RWPE1 (cell line): ENCODE measurements at regions not wholly inside any gene's neighbourhood (a gene's known extent, or its start where the extent isn't known, plus 50 kb on each side); places are given as distances from the start of the nearest gene placed in this dataset.

Experiments
- CTCF ChIA-PET: fragments of 350-600 bp; sonication (Branson Sonifier 250); formaldehyde crosslinking; extraction: SDS; loops from one replicate; lab custom pipeline; 2021; lab: Yijun Ruan, JAX
- POLR2A ChIA-PET: fragments of 400-600 bp; formaldehyde crosslinking; extraction: SDS; loops from one replicate; lab custom pipeline; 2020; ENCODE audit warnings: antibody characterized with exemption; ENCODE audit not compliant: low non-redundant PET; lab: Yijun Ruan, JAX
- DNase-seq: peaks from one replicate; pipeline ENCODE4 v3.0.0; 2012; ENCODE audit warnings: low spot score
- H3K27ac ChIP-seq: fragments of 450-650 bp; 2 replicates; pipeline ENCODE4 v1.5.1; 2017
- TF ChIP-seq, protein P1 (sequence below): fragments of 450-650 bp; conservative IDR thresholded peaks from 2 replicates; pipeline ENCODE4 v1.5.1; 2017; ENCODE audit warnings: low read depth, mild to moderate bottlenecking

DNA sequence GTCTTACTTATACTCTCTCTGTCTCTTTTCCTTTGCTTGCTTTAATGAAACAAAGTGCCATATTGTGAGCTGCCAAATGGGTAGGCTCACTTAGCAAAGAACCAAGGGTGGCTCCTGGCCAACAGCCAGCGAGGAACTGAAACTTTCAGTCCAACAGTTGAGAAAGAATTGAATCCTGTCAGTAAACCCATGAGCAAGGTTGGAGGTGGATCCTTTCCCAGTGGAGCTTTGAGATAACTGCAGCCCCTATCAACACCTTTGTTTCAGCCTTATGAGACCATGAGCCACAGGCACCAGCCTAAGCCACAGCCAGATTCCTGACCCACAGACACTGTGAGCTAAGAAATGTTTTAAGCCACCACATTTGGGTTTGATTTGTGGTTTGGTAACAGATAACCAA lies 362.2 kb downstream of the PDGFC start:
- POLR2A ChIA-PET: no interaction called here
- TF ChIP-seq, protein P1, sequence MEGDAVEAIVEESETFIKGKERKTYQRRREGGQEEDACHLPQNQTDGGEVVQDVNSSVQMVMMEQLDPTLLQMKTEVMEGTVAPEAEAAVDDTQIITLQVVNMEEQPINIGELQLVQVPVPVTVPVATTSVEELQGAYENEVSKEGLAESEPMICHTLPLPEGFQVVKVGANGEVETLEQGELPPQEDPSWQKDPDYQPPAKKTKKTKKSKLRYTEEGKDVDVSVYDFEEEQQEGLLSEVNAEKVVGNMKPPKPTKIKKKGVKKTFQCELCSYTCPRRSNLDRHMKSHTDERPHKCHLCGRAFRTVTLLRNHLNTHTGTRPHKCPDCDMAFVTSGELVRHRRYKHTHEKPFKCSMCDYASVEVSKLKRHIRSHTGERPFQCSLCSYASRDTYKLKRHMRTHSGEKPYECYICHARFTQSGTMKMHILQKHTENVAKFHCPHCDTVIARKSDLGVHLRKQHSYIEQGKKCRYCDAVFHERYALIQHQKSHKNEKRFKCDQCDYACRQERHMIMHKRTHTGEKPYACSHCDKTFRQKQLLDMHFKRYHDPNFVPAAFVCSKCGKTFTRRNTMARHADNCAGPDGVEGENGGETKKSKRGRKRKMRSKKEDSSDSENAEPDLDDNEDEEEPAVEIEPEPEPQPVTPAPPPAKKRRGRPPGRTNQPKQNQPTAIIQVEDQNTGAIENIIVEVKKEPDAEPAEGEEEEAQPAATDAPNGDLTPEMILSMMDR: no peak
- no peak overlapping the region for H3K27ac ChIP-seq
- no peak for DNase-seq
- CTCF ChIA-PET: interaction anchor here (0.7 kb wide), 1 partner anchor 162 kb away, joined by 4 read pairs; no protein-coding TSS in a partner anchor

DNA sequence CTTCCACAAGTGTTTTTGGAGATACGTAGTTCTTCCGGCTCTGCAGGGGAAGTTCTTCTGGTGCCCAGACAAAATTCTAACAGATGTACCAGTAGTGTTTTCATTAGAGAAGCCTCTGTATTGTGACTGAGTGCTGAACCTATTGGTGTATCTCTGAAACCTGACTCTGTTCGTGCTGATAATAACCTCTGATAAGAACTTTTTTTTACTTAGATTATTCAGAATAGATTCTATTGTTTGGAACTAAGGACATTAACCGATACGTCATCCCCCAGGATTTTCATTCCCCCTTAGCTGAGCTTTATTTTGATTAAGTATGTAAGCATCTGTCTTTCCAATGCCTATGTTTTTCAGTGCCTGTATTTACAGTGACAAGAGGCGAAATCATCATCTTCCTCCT lies 362.9 kb downstream of the PDGFC start:
- CTCF ChIA-PET: no interaction called here
- TF ChIP-seq, protein P1: no peak
- POLR2A ChIA-PET: no interaction called here

GRCh38 chr4:156607478-156607857 lies 364.1 kb downstream of the PDGFC start:
- no peak overlapping the region for H3K27ac ChIP-seq
- POLR2A ChIA-PET: no interaction called here
- TF ChIP-seq, protein P1: no peak
- DNase-seq: no peak
- CTCF ChIA-PET: no interaction called here

More for the DNA sequence above, 362.9 kb downstream of the PDGFC start:
- no peak overlapping the region for H3K27ac ChIP-seq
- DNase-seq: no peak

- ChIA-PET CTCF (interaction anchor here (0.6 kb wide), 1 partner anchor 480 kb away, joined by 3 read pairs; no protein-coding TSS in a partner anchor), POLR2A (no interaction called here)
- TF ChIP-seq, protein P1: no peak
- DNase-seq: no peak
- no peak overlapping the region for H3K27ac ChIP-seq
These were observed 364.8 kb downstream of the PDGFC start for GRCh38 chr4:156606554-156607477.

GRCh38 chr4:156598138-156598681 lies 373.4 kb downstream of the PDGFC start:
- DNase-seq: no peak
- ChIA-PET POLR2A (no interaction called here), CTCF (interaction anchor here (0.6 kb wide), 1 partner anchor 13 kb away, joined by 3 read pairs; no protein-coding TSS in a partner anchor)
- H3K27ac ChIP-seq: no peak overlapping the region
- TF ChIP-seq, protein P1: no peak

- POLR2A ChIA-PET: no interaction called here
- H3K27ac ChIP-seq: no peak overlapping the region
- CTCF ChIA-PET: interaction anchor here (0.6 kb wide), 1 partner anchor 284 kb away, joined by 3 read pairs; no protein-coding TSS in a partner anchor
- TF ChIP-seq, protein P1: no peak
- no peak for DNase-seq
These were observed 374.8 kb downstream of the PDGFC start for GRCh38 chr4:156596706-156597329.
